HG03442 (cell line): ENCODE measurements at regions not wholly inside any gene's neighbourhood (a gene's known extent, or its start where the extent isn't known, plus 50 kb on each side); places are given as distances from the start of the nearest gene placed in this dataset.
"Not testable (repeated sequence)": the region's sequence is repeated elsewhere in the genome, so short reads cannot be mapped to it uniquely, and the experiment has no call there.

Source experiments
- ATAC-seq: cut with Tn5 transposase; IDR thresholded peaks from one replicate; pipeline ENCODE4 v1.9.1; 2021; ENCODE audit warnings: mild to moderate bottlenecking, moderate library complexity; ENCODE audit not compliant: unreplicated experiment

DNA sequence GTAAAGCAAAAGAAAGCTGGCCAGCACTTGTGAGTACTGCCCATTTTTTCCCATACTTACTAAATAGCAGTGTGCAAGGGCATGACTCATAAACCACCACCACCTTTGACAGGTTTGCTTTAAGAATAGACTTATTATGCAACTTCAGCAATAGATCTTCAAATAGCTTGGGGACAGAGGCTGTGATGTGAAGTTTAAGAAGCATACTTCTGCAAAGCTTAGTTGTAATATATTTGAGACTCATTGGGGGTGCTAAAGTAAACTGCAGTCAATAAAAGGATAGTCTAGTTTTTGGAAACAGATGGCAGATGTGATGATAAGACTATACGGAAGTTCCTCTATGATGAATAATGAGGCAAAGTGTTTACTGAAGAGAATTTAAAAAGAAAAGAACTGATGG, 210.0 kb downstream of the PLA2G4A start:
- no peak for ATAC-seq

DNA sequence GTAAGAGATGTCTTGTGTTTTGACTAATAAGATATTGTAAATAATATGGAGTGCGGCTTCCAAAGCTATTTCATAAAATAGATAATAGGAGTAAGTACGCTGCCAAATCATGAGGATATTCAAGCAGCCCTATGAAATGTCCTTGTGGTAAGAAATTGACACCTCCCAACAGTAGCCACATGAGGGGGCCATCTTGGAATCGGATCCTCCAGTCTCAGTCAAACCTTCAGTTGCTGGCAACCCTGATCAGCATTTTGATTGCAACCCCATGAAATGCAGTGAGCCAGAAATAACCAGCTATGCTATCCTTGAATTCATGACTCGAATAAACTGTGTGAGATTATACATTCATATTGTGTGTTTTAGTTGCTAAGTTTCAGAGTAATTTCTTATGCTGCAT, 212.4 kb downstream of the PLA2G4A start:
- no peak for ATAC-seq

DNA sequence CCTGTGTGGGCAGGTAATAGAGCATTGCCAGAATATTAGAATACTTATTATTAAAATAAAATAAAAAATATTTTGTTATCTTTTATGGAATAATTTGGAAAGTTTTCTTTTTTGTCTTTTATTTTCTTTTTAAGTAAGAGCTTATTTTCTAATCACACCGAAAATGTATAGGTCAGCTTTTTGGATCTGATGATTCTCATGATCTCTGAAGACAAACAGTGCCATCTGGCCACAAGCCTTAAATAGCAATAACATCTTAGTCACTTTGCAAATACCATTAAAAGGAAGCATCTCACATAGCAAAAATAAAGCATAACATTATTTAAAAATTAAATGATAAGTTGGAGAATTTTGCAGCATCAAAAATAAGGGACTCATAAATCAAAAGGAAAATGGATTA, 213.8 kb downstream of the PLA2G4A start:
- ATAC-seq = no peak

DNA sequence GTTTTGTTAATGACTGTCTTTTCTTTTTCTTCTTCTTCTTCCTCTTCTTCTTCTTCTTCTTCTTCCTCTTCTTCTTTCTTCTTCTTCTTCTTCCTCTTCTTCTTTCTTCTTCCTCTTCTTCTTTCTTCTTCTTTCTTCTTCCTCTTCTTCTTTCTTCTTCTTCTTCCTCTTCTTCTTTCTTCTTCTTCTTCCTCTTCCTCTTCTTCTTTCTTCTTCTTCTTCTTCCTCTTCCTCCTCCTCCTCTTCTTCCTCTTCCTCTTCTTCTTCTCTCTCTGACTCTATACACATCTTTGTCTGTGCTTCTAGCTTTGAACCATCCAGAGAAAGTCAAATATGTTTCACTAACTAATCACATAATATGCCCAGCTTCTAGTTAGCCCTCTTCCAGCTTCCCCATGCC, 214.7 kb downstream of the PLA2G4A start:
- not testable (repeated sequence) for ATAC-seq

DNA sequence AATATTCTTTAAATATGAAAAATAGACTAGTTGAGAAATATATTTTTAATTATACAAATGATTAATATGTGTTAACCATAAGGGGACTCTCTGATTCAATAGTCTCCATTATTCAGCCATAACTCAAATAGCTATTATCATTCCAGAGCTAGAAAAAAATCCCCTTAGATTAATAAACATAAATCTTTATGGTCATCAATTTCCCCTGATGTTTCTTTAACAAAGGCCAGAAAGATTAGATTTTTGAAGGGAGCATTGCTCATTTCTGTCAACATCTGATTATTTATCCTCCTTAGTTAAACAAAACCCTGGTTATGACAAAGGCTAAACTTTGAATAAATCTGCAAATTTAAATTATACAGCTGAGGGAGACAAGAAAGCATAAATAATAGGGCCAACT, 215.7 kb downstream of the PLA2G4A start:
- ATAC-seq = no peak

DNA sequence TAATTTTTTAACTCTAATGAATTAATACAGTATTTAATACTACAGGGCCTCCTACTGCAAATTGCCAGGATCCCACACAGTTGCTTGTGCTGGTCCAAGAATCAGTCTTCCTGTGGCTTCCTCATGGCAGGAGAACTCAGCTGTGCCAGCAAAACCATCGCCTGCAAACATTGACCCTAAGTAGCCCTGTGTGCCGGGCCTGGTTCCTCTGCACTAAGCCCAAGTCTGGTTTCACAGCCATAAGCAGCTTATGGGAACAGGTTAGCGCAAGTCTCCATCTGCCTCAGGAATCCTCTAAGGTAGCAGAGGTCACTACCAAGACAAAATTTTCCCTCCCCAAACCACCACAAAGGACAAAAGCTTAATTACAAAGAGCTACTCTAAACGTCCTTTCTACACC, 216.6 kb downstream of the PLA2G4A start:
- no peak for ATAC-seq

DNA sequence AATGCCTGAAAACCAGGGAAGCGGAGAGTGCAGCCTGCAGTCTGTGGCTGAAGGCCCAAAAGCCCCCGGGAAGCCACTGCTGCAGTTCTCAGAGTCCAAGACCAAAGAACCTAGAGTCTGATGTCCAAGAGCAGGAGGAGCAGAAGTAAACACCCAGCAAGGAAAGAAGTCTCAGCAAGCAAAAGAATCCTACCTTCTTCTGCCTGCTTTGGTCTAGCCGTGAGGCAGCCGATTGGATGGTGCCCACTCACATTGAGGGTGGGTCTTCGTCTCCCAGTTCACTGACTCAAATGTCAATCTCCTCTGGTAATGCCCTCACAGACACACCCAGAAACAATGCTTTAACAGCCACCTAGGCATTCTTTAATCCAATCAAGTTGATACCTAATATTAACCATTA, 217.5 kb downstream of the PLA2G4A start:
- ATAC-seq = no peak

DNA sequence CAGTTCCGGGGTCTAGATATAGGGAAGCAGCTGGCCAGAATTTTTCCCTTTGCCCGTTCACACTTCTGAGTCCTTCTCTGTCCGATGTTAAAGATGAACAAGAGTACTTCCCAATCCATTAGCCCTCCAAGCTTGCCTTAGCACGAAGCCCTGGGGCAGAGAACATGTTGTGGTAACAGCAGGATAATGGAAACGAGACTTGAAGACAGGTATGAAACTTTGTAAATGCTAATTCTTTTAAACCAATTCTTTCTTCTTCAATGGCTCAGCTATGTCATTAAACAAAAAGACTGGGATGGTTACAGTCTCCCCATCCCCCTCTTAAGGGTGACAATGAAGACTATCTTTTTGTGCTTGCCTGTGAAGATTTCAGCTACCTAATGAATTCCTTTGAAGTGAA, 218.5 kb downstream of the PLA2G4A start:
- ATAC-seq = no peak

DNA sequence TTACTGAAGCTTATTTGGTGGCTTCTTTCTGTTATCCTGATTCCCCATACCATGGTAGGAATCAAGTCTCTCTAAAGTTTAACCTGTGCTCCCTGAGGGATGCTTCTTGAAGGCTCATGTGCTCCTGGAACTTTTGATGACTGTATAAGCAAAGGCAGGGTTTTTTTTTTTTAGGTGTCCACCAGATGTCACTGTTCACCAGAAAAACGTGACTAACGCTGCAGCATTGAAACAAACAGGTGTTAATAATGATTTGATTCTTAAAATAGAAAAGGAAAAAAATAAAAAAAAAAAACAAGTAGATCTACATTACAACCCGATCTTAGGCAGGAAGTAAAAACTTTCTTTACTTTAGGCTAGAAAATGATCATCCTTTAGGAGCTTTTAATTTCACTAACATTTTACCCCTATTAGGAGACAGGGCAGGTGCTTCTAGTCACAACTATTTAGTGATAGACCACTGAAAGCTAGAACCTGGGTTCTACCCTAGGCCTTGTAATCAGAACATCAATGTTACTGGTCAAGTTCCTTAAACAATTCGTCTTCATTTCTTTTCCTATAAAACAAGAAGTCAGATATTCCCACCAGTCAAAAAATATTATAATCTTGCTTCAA, 223.0 kb downstream of the PLA2G4A start:
- ATAC-seq = peak; percentile 84

DNA sequence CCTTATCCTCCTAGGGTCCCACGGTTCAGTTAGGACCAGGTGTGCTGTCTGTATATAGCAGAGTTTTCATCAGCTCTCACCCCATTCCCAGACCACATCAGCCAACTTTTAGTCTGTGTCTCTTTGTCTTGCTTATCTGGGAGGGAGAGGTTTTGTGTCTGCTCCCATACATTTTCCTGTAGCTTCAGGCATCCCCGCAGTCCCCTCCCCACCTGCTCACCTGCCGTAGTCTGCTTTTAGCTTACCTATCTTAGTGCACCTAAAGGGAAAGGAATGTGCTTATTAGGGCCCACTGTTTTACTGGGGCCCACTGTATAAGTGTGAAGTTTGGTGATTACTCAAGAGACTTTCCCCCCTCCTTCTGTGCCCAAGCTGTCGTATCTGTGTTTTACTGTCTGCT, 225.1 kb downstream of the PLA2G4A start:
- ATAC-seq = no peak

DNA sequence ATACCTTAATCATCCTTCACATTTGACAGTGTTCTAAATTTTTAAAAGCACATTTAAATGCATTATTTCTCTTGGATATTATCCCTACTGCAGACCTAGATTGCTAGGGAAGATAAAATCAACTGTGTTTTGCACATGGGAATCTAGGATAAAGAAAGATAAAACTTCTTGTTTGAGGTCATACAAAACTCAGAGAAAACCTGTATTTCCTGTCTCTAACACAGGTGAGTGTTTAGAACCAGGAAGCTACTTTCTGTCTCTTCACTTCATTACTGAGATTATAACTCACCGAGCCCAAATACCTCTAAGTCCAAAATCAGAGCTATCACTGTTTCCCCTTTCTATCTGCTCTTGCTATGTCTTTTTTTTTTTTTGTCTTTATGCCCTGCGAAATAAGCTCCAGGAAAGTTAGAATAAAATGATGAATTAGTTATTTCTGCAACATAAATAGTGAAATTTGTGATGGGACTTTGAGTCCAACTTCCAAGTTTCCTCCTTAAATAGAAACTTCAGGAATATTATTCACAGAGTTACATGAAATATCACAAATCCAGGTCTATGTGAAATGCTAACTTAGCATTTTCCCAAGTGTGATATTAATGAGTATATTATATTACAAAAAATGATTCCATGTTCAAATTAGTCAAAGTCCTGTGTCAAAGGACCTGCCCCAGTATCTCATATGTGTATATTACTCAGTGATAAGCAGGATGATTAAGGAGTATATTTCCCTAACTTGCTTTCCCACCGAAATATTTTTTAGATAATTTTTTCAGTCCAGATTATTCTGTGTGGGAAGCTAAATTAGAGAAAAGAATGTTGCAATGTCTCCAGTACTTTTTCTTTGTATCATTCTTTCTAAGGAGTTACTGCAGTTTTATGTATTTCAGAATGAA, 226.4 kb downstream of the PLA2G4A start:
- no peak for ATAC-seq

DNA sequence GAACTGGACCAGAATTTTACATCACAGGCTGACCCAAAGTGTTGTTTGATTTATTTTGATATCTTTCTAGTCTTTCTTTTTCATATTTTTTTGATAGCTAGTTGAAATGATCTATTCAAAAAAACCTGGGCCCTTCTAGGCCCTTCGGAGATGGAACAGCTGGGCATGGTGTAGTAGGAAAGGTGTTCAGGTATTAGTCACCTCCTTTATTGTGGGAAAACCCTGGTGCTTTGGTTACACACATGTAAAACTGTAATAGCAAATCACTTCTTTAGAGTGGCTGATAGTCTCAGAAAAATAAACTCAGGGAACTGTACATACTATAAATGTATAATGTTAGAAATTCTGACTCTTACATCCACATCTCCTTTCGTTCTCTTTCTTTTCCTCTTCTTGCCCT, 234.5 kb downstream of the PLA2G4A start:
- ATAC-seq = no peak

DNA sequence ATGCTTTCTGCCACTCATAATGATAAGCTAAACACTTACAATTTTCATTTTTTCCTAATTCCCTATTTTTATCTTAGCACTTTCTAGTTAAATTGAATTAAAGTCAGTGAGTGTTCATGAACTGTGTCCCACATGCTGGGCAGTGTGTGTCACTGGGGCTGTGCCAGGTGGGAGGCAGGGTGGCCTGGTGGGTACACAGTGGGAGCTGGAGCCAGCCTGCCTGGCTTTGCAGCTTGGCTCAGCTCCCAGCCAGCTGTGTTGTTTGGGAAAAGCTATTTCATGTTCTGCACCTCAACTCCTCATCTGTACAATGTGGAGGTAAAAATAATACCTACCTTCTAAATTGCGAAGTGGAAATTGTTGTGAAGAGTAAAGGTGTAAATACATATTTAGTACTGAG, 238.4 kb downstream of the PLA2G4A start:
- ATAC-seq = no peak

DNA sequence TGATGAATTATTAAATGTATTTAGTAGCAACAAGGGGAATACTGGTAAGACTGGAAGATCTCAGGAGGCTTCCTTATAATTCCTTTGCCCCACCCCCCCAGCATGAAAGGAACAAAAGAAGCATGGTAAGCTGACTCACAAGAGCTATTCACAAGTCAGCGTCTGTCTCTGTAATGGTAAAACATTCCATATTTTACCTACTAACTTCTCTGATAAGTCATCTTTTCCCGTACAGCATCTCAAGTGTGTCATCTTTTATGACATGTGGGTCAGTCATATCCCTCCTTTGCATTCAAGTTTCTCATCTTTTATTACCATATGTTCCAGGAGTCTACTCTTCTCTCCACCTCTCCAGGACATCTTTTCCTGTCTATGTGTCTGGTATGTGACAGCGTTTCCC, 241.3 kb downstream of the PLA2G4A start:
- no peak for ATAC-seq

DNA sequence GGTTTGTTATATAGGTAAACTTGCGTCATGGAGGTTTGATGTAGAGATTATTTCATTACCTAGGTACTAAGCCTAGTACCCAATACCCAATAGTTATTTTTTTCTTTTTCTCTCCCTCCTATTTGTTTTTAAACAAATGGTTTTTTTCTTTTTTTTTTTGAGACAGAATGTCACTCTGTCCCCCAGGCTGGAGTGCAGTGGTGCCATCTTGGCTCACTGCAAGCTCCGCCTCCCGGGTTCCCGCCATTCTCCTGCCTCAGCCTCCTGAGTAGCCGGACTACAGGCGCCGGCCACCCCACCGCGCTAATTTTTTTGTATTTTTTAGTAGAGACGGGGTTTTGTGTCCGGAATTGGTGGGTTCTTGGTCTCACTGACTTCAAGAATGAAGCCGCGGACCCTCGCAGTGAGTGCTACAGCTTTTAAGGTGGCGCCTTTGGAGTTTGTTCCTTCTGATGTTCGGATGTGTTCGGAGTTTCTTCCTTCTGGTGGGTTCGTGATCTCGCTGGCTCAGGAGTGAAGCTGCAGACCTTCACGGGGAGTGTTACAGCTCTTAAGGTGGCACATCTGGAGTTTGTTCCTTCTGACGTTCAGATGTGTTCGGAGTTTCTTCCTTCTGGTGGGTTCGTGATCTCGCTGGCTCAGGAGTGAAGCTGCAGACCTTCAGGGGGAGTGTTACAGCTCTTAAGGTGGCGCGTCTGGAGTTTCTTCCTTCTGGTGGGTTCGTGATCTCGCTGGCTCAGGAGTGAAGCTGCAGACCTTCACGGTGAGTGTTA, 243.7 kb downstream of the PLA2G4A start:
- ATAC-seq = not testable (repeated sequence)

DNA sequence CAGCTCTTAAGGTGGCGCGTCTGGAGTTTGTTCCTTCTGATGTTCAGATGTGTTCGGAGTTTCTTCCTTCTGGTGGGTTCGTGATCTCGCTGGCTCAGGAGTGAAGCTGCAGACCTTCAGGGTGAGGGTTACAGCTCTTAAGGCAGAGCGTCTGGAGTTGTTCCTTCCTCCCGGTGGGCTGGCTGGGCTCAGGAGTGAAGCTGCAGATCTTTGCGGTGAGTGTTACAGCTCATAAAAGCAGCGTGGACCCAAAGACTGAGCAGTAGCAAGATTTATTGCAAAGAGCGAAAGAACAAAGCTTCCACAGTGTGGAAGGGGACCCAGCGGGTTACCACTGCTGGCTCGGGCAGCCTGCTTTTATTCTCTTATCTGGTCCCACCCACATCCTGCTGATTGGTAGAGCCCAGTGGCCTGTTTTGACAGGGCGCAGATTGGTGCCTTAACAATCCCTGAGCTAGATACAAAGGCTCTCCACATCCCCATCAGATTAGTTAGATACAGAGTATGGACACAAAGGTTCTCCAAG, 244.3 kb downstream of the PLA2G4A start:
- not testable (repeated sequence) for ATAC-seq

DNA sequence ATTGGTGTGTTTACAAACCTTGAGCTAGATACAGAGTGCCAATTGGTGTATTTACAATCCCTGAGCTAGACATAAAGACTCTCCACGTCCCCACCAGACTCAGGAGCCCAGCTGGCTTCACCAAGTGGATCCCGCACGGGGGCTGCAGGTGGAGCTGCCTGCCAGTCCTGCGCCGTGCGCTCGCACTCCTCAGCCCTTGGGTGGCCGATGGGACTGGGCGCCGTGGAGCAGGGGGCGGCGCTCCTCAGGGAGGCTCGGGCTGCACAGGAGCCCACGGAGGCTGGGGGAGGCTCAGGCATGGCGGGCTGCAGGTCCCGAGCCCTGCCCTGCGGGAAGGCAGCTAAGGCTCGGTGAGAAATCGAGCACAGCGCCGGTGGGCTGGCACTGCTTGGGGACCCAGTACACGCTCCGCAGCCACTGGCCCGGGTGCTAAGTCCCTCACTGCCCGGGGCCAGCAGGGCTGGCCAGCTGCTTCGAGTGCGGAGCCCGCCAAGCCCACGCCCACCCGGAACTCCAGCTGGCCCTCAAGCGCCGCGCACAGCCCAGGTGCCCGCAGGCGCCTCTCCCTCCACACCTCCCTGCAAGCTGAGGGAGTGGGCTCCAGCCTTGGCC, 245.0 kb downstream of the PLA2G4A start:
- not testable (repeated sequence) for ATAC-seq

DNA sequence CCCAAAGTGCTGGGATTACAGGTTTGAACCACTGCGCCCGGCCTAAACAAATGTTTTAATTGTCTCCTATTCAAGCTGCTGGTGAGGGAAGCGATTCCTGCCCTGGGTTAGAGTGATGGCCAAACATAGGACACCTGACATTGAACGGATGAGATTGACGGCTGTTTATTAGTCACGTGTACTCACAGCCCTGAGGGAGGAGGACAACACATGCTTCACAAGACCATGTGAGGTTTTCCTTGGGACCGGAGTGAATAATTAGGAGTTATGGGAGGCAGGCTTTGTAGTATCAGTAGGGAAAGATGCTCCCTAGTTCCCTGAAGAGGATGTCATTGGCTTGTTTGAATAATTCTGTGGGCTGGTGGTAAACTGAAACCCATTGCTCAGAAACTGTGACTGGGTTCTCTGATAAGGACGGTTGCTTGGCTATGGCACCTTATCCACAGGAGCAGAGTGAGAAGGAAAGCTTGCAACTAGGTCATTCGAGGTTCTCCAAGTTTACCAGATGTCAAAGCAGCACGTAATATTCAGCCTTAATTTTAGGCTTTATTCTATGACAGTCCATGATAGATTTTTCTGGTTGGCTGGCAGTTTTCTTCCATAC, 245.8 kb downstream of the PLA2G4A start:
- no peak for ATAC-seq

DNA sequence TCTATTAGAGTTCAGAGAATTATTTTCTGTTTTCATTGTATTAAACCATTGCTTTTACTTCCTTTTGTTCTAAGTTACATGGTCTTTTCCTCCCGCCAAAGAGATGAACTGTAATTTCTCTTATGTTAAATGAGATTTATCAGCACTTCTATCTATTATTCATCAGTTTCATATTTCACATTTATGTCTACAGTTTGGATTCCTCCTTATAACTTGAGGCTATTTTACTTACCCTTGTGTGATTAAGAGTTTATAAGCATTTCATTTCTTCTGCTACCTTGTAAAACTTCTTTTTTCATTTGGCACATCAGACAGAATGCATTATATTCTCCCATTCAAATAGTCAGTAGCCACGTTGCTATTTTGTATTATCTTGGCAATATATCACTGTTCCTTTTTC, 248.2 kb downstream of the PLA2G4A start:
- no peak for ATAC-seq

DNA sequence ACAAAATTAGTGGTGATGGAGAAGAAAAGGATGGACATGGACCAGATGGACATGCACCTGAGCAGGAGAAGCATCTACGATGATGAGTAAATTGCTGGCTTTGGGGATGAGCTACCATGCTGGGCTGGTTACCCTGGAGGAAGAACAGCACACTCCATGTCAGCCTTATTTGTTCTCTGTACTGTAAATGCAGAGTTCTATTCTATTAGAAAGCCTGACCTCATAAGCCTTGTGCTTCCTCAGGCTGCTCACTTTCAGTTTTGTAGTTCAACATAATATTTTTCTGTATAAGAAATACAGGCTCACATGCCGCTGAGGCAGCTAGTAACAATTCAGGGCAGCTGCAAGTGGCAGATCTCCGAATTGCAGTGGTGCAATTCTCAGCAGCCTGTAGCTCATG, 249.6 kb downstream of the PLA2G4A start:
- no peak for ATAC-seq

DNA sequence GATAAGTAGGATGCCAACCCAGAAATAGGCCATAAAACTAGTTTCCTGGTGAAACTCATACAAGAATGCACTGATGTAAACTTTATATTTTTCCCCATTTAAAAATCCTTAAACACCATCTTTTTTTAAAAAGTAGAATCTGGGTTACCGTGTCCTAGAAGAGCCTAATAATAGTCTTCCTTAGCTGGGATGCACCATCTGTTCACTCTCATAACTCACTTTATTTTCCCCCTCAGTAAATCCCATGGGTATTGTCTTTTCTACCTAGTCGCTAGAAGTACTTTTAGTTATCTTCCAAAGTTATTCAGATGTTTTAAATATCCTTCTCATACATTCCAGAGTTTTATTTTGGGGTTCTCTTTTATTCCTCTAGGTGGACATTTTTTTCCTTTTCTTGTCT, 250.2 kb downstream of the PLA2G4A start:
- no peak for ATAC-seq
